Spleen (tissue), 7 donors: ENCODE measurements at regions not wholly inside any gene's neighbourhood (a gene's known extent, or its start where the extent isn't known, plus 50 kb on each side); places are given as distances from the start of the nearest gene placed in this dataset.

ENCODE experiments used
- CTCF ChIP-seq, 11 experiments: fragments of 200-600 bp in 7 of 11; fragments of 450-650 bp in 4 of 11; sonication (generic) in 4 of 11; IDR thresholded peaks in 8 of 11; conservative IDR thresholded peaks in 3 of 11; 1 replicate in 7 of 11; 2 replicates in 4 of 11; pipeline versions ENCODE4 v1.4.0 to v1.8.0; 2016 to 2021; ENCODE audit warnings: antibody characterized with exemption in 11 of 11, inconsistent platforms in 4 of 11, mild to moderate bottlenecking in 1 of 11
- POLR2AphosphoS5 ChIP-seq, 3 donors: sonication (generic); formaldehyde crosslinking; IDR thresholded peaks; one replicate each; pipeline ENCODE4 v1.5.1; 2017; ENCODE audit warnings: antibody characterized with exemption in 3 of 3
- donor health status: DM: no; HTN: no; CAD: no; lungs with moderate emphysema.
- donor health status: DM: no; HTN: no; CAD: no.
- donor health status: DM: no; HTN: no; CAD: no.

GRCh38 chrX:82912382-82912781 lies 595.7 kb upstream of the POU3F4 start:
- no peak for TF ChIP-seq CTCF (IDR thresholded peaks at IDR 0.05 in 8 of 11, conservative IDR thresholded peaks at IDR 0.05 in 3 of 11)
- TF ChIP-seq POLR2AphosphoS5 (IDR thresholded peaks at IDR 0.05), result no peak
